ENCODE measurements at regions not wholly inside any gene's neighbourhood (a gene's known extent, or its start where the extent isn't known, plus 50 kb on each side); places are given as distances from the start of the nearest gene placed in this dataset.

DNA sequence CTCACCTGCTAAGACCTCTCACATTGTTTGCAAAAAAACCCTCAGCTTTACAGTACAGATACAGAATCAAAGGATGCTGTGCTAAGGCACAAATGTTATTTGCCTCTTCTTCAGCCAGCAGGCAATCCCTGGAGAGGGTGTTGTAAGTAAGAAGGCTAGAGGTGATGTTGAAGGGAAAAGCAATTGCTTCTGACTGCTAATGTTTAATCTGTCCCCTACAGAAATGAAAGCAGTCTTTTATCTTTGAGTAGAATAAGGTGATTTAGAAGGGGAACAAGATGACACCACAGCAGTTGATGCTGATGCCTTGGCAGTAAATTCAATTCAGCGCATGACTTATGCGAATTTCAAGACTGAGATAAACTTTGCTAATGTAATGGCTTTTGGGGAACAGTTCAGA is 1064.8 kb upstream of the IGFBP7 start:
- TF ChIP-seq ARNTL (CRISPR knock-in tag; IDR thresholded peaks at IDR 0.05; ENCODE audit: borderline replicate concordance, low read depth) (no peak), RARB (CRISPR knock-in tag; IDR thresholded peaks at IDR 0.05) (no peak), TOX (CRISPR knock-in tag; IDR thresholded peaks at IDR 0.05; ENCODE audit: borderline replicate concordance) (no peak), ZFP30 (CRISPR knock-in tag; IDR thresholded peaks at IDR 0.05) (no peak), GLIS3 (CRISPR knock-in tag; IDR thresholded peaks at IDR 0.05) (no peak), OSR1 (CRISPR knock-in tag; IDR thresholded peaks at IDR 0.05) (no peak), ZFP3 (CRISPR knock-in tag; IDR thresholded peaks at IDR 0.05) (no peak), ESRRG (CRISPR knock-in tag; IDR thresholded peaks at IDR 0.05) (no peak), TCF4 (CRISPR knock-in tag; IDR thresholded peaks at IDR 0.05; ENCODE audit: borderline replicate concordance) (no peak), BACH2 (CRISPR knock-in tag; IDR thresholded peaks at IDR 0.05; ENCODE audit: borderline replicate concordance) (no peak)
- TF ChIP-seq, protein P1, sequence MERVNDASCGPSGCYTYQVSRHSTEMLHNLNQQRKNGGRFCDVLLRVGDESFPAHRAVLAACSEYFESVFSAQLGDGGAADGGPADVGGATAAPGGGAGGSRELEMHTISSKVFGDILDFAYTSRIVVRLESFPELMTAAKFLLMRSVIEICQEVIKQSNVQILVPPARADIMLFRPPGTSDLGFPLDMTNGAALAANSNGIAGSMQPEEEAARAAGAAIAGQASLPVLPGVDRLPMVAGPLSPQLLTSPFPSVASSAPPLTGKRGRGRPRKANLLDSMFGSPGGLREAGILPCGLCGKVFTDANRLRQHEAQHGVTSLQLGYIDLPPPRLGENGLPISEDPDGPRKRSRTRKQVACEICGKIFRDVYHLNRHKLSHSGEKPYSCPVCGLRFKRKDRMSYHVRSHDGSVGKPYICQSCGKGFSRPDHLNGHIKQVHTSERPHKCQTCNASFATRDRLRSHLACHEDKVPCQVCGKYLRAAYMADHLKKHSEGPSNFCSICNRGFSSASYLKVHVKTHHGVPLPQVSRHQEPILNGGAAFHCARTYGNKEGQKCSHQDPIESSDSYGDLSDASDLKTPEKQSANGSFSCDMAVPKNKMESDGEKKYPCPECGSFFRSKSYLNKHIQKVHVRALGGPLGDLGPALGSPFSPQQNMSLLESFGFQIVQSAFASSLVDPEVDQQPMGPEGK (CRISPR knock-in tag; IDR thresholded peaks at IDR 0.05; ENCODE audit: borderline replicate concordance): no peak

All from SK-N-SH treated with all-trans-retinoic acid at 6 μM for 48 hours (cell line).